Neural cell (in vitro differentiated cells): ENCODE measurements at regions not wholly inside any gene's neighbourhood (a gene's known extent, or its start where the extent isn't known, plus 50 kb on each side); places are given as distances from the start of the nearest gene placed in this dataset.

Source experiments
- H2AFZ ChIP-seq: fragments of 200-600, 300-800 bp; sonication (generic), shearing (Covaris generic); 2 replicates; pipeline ENCODE4 v1.6.0; 2014; ENCODE audit warnings: low read depth, mild to moderate bottlenecking, antibody characterized with exemption, low read length, moderate library complexity
- H3F3A ChIP-seq: fragments of 200-600 bp; shearing (Covaris generic); 2 replicates; pipeline ENCODE4 v1.6.1; 2016; ENCODE audit warnings: mild to moderate bottlenecking, moderate library complexity, mixed read lengths, antibody characterized with exemption, low read length; ENCODE audit not compliant: insufficient read depth, poor library complexity, severe bottlenecking
- H3K27ac ChIP-seq: fragments of 200-600, 300-800 bp; sonication (generic), shearing (Covaris generic); 2 replicates; pipeline ENCODE4 v1.5.1; 2014; ENCODE audit warnings: mild to moderate bottlenecking, low read length, moderate library complexity
- H3K27me3 ChIP-seq: fragments of 300-800, 200-600 bp; sonication (generic), shearing (Covaris generic); 2 replicates; pipeline ENCODE4 v1.6.0; 2014; ENCODE audit warnings: mild to moderate bottlenecking, low read depth, low read length, moderate library complexity; ENCODE audit not compliant: insufficient read depth
- H3K36me3 ChIP-seq: fragments of 300-800, 200-600 bp; sonication (generic), shearing (Covaris generic); 2 replicates; pipeline ENCODE4 v1.5.1; 2014; ENCODE audit warnings: mild to moderate bottlenecking, antibody characterized with exemption, low read length, moderate library complexity; ENCODE audit not compliant: insufficient read depth
- H3K4me2 ChIP-seq: fragments of 300-800, 200-600 bp; sonication (generic), shearing (Covaris generic); 2 replicates; pipeline ENCODE4 v1.6.0; 2014; ENCODE audit warnings: mild to moderate bottlenecking, low read length
- H3K4me3 ChIP-seq: fragments of 300-800, 200-600 bp; sonication (generic), shearing (Covaris generic); 2 replicates; pipeline ENCODE4 v1.5.1; 2014; ENCODE audit warnings: mild to moderate bottlenecking, low read length, moderate library complexity
- H3K79me2 ChIP-seq: fragments of 200-600 bp; shearing (Covaris generic); replicated peaks from 2 replicates; pipeline ENCODE4 v1.6.0; 2014; ENCODE audit warnings: mild to moderate bottlenecking, low read length, moderate library complexity; ENCODE audit not compliant: insufficient read depth
- H3K9ac ChIP-seq: fragments of 300-800, 200-600 bp; sonication (generic), shearing (Covaris generic); 2 replicates; pipeline ENCODE4 v1.6.1; 2016; ENCODE audit warnings: mild to moderate bottlenecking, low read length, mixed read lengths
- H3K9me2 ChIP-seq: fragments of 200-600 bp; shearing (Covaris generic); 2 replicates; pipeline ENCODE4 v1.6.1; 2016; ENCODE audit warnings: mild to moderate bottlenecking, low read length, mixed read lengths; ENCODE audit not compliant: insufficient read depth
- H3K9me3 ChIP-seq: fragments of 200-600, 300-800 bp; sonication (generic), shearing (Covaris generic); 2 replicates; pipeline ENCODE4 v1.6.1; 2016; ENCODE audit warnings: mild to moderate bottlenecking, mixed run types, low read length, moderate library complexity, mixed read lengths
- H4K20me1 ChIP-seq: fragments of 200-600 bp; shearing (Covaris generic); 2 replicates; pipeline ENCODE4 v1.6.1; 2016; ENCODE audit warnings: mild to moderate bottlenecking, mixed run types; ENCODE audit not compliant: insufficient read depth
- CTCF ChIP-seq: fragments of 450-650 bp; IDR thresholded peaks from 2 replicates; pipeline ENCODE4 v1.5.1; 2014; ENCODE audit warnings: antibody characterized with exemption, mild to moderate bottlenecking, moderate library complexity; ENCODE audit not compliant: poor library complexity, severe bottlenecking
- EP300 ChIP-seq: fragments of 450-650 bp; conservative IDR thresholded peaks from 2 replicates; pipeline ENCODE4 v1.6.1; 2014; ENCODE audit warnings: antibody characterized with exemption, mild to moderate bottlenecking, moderate library complexity; ENCODE audit not compliant: poor library complexity, severe bottlenecking
- EZH2 ChIP-seq: fragments of 200-600, 300-800 bp; shearing (Covaris generic), sonication (generic); IDR thresholded peaks from 2 replicates; pipeline ENCODE4 v1.6.1; 2014; ENCODE audit warnings: antibody characterized with exemption, low read length, borderline replicate concordance, mild to moderate bottlenecking; ENCODE audit not compliant: insufficient read depth, poor library complexity, severe bottlenecking
- MXI1 ChIP-seq: fragments of 450-650 bp; conservative IDR thresholded peaks from 2 replicates; pipeline ENCODE4 v1.6.1; 2014; ENCODE audit warnings: antibody characterized with exemption, mild to moderate bottlenecking; ENCODE audit not compliant: poor library complexity, severe bottlenecking
- POLR2AphosphoS5 ChIP-seq: IDR thresholded peaks from 2 replicates; pipeline ENCODE4 v1.6.1; 2012
- RAD21 ChIP-seq: fragments of 450-650 bp; conservative IDR thresholded peaks from 2 replicates; pipeline ENCODE4 v1.6.1; 2014; ENCODE audit warnings: antibody characterized with exemption, mild to moderate bottlenecking, moderate library complexity
- REST ChIP-seq: IDR thresholded peaks from 2 replicates; pipeline ENCODE4 v1.6.1; 2012; ENCODE audit warnings: borderline replicate concordance
- SMC3 ChIP-seq: fragments of 450-650 bp; conservative IDR thresholded peaks from 2 replicates; pipeline ENCODE4 v1.6.1; 2014; ENCODE audit warnings: antibody characterized with exemption, mild to moderate bottlenecking, moderate library complexity; ENCODE audit not compliant: poor library complexity
- TAF1 ChIP-seq: IDR thresholded peaks from 2 replicates; pipeline ENCODE4 v1.6.1; 2012; ENCODE audit warnings: low read depth

GRCh38 chr11:80727315-80727714, 1286.5 kb upstream of the TENM4 start:
- H3K9me3 ChIP-seq = no peaks in the 10 kb centered on the region
- no peaks in the 10 kb centered on the region for H3K36me3 ChIP-seq
- no peak for TF ChIP-seq CTCF
- TF ChIP-seq EP300 = no peak
- no peak for TF ChIP-seq SMC3
- TF ChIP-seq RAD21 = no peak
- TF ChIP-seq TAF1 = no peak
- no peak for TF ChIP-seq MXI1
- TF ChIP-seq POLR2AphosphoS5 = no peak
- TF ChIP-seq EZH2 = no peak
- no peak for TF ChIP-seq REST
- H3K27ac ChIP-seq = no peak overlapping the region
- no peaks in the 10 kb centered on the region for H3F3A ChIP-seq
- H2AFZ ChIP-seq = no peak overlapping the region
- no peak overlapping the region for H3K4me3 ChIP-seq
- H3K79me2 ChIP-seq = no peaks in the 10 kb centered on the region
- no peaks in the 10 kb centered on the region for H4K20me1 ChIP-seq
- no peaks in the 10 kb centered on the region for H3K27me3 ChIP-seq
- H3K4me2 ChIP-seq = no peak overlapping the region
- no peak overlapping the region for H3K9ac ChIP-seq
- H3K9me2 ChIP-seq = no peaks in the 10 kb centered on the region

- Histone ChIP-seq H3K9ac (no peak overlapping the region), H4K20me1 (no peaks in the 10 kb centered on the region), H2AFZ (no peak overlapping the region), H3K27ac (no peak overlapping the region), H3K4me3 (no peak overlapping the region), H3K9me3 (no peaks in the 10 kb centered on the region), H3K79me2 (no peaks in the 10 kb centered on the region), H3K36me3 (no peaks in the 10 kb centered on the region), H3F3A (no peaks in the 10 kb centered on the region), H3K27me3 (no peaks in the 10 kb centered on the region), H3K4me2 (no peak overlapping the region), H3K9me2 (no peaks in the 10 kb centered on the region)
- TF ChIP-seq SMC3 (no peak), REST (no peak), RAD21 (no peak), MXI1 (no peak), TAF1 (no peak), CTCF (no peak), POLR2AphosphoS5 (no peak), EP300 (no peak), EZH2 (no peak)
Observed at GRCh38 chr11:80726236-80726635, 1285.4 kb upstream of the TENM4 start.
